Suprapubic skin (tissue), 3 donors: ENCODE measurements at regions not wholly inside any gene's neighbourhood (a gene's known extent, or its start where the extent isn't known, plus 50 kb on each side); places are given as distances from the start of the nearest gene placed in this dataset.

Source experiments
- POLR2AphosphoS5 ChIP-seq, 3 donors: sonication (generic); formaldehyde crosslinking; IDR thresholded peaks; one replicate each; pipeline ENCODE4 v1.6.1; 2017; ENCODE audit warnings: antibody characterized with exemption in 3 of 3
- TF ChIP-seq, protein P1 (sequence below), 2 donors: fragments of 200-600 bp in 1 of 2; fragments of 450-650 bp in 1 of 2; sonication (generic) in 1 of 2; IDR thresholded peaks; one replicate each; pipeline ENCODE4 v1.5.1; 2016 to 2019; ENCODE audit warnings: antibody characterized with exemption in 2 of 2, mild to moderate bottlenecking in 1 of 2, moderate library complexity in 1 of 2

DNA sequence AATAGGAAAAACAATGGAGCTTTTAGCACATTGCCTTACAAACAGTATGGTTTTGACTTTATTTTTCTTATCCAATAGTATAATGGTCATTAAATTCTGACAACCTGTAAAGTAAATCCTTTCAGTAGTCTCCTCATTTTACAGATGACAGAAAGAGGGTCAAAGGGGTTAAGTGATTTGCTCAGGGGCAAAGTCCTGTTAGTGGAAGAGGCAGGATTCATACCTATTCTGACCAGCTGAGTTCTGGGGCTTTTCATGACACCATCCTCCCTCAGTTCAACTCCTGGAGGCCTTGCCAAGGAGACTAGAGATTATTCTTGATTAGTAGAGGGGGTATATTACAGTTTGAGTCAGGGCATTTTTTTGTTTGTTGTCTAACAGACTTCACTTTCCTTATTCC is 278.7 kb upstream of the DUSP10 start:
- TF ChIP-seq POLR2AphosphoS5 (IDR thresholded peaks at IDR 0.05) = no peak
- TF ChIP-seq, protein P1, sequence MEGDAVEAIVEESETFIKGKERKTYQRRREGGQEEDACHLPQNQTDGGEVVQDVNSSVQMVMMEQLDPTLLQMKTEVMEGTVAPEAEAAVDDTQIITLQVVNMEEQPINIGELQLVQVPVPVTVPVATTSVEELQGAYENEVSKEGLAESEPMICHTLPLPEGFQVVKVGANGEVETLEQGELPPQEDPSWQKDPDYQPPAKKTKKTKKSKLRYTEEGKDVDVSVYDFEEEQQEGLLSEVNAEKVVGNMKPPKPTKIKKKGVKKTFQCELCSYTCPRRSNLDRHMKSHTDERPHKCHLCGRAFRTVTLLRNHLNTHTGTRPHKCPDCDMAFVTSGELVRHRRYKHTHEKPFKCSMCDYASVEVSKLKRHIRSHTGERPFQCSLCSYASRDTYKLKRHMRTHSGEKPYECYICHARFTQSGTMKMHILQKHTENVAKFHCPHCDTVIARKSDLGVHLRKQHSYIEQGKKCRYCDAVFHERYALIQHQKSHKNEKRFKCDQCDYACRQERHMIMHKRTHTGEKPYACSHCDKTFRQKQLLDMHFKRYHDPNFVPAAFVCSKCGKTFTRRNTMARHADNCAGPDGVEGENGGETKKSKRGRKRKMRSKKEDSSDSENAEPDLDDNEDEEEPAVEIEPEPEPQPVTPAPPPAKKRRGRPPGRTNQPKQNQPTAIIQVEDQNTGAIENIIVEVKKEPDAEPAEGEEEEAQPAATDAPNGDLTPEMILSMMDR (IDR thresholded peaks at IDR 0.05) = no peak
